A549 (cell line): ENCODE measurements at regions not wholly inside any gene's neighbourhood (a gene's known extent, or its start where the extent isn't known, plus 50 kb on each side); places are given as distances from the start of the nearest gene placed in this dataset.
"Not testable (repeated sequence)": the region's sequence is repeated elsewhere in the genome, so short reads cannot be mapped to it uniquely, and the experiment has no call there.

Source experiments
- ATOH8 ChIP-seq: fragments of 250-450 bp; sonication (Bioruptor Pico); IDR thresholded peaks from 2 replicates; pipeline ENCODE4 v1.5.0; 2020; ENCODE audit warnings: low read depth, mild to moderate bottlenecking, moderate library complexity
- CTCF ChIP-seq: fragments of >200 bp; sonication (Bioruptor Twin); formaldehyde crosslinking; IDR thresholded peaks from 3 replicates; pipeline ENCODE4 v1.5.1; 2016
- EHMT2 ChIP-seq: fragments of 200-600 bp; sonication (generic); IDR thresholded peaks from 2 replicates; pipeline ENCODE4 v1.6.1; 2016; ENCODE audit warnings: antibody characterized with exemption, low read depth, mild to moderate bottlenecking, moderate library complexity
- EP300 ChIP-seq, 2 experiments: fragments of >200 bp; sonication (Bioruptor Twin); formaldehyde crosslinking; IDR thresholded peaks; 2 replicates in 1 of 2; 3 replicates in 1 of 2; pipeline ENCODE4 v1.6.1; 2016 to 2017
- HDAC2 ChIP-seq: fragments of 200-600 bp; sonication (generic); IDR thresholded peaks from 2 replicates; pipeline ENCODE4 v1.6.1; 2016
- JUNB ChIP-seq: fragments of >200 bp; sonication (Bioruptor Twin); formaldehyde crosslinking; IDR thresholded peaks from 2 replicates; pipeline ENCODE4 v1.6.1; 2016
- MAX ChIP-seq: IDR thresholded peaks from 2 replicates; pipeline ENCODE4 v1.6.1; 2012
- MYC ChIP-seq: IDR thresholded peaks from 2 replicates; pipeline ENCODE4 v1.6.1; 2012; ENCODE audit warnings: mild to moderate bottlenecking, inconsistent platforms, low read length, improper control_type of control experiment, borderline replicate concordance
- POLR2A ChIP-seq: IDR thresholded peaks from 2 replicates; pipeline ENCODE4 v1.6.1; 2012; ENCODE audit warnings: mild to moderate bottlenecking, low read length
- POLR2AphosphoS2 ChIP-seq: conservative IDR thresholded peaks from 2 replicates; pipeline ENCODE4 v1.6.1; 2012; ENCODE audit warnings: low read length, improper control_type of control experiment, inconsistent platforms
- RAD21 ChIP-seq, 2 experiments: fragments of >200 bp in 1 of 2; sonication (Bioruptor Twin) in 1 of 2; formaldehyde crosslinking in 1 of 2; IDR thresholded peaks in 1 of 2; conservative IDR thresholded peaks in 1 of 2; 2 replicates in 1 of 2; 3 replicates in 1 of 2; pipeline ENCODE4 v1.6.1; 2012 to 2018; ENCODE audit warnings: inconsistent platforms in 1 of 2
- SMC3 ChIP-seq: fragments of >200 bp; sonication (Bioruptor Twin); formaldehyde crosslinking; IDR thresholded peaks from 3 replicates; pipeline ENCODE4 v1.6.1; 2018; ENCODE audit warnings: inconsistent platforms
- USF2 ChIP-seq: fragments of 450-650 bp; IDR thresholded peaks from 2 replicates; pipeline ENCODE4 v1.6.1; 2014; ENCODE audit warnings: antibody characterized with exemption

GRCh38 chr21:14281188-14281900 lies 65.4 kb downstream of the RBM11 start:
- not testable (repeated sequence) for TF ChIP-seq ATOH8 (CRISPR knock-in tag); MYC; USF2; HDAC2; MAX; POLR2A; EP300 (IDR thresholded peaks at IDR 0.05); EHMT2; CTCF; POLR2AphosphoS2; SMC3; JUNB; RAD21 (conservative IDR thresholded peaks at IDR 0.05 in 1 of 2, IDR thresholded peaks at IDR 0.05 in 1 of 2)
